NCI-H1417 treated with DMSO at 0.1 percent for 48 hours (cell line): ENCODE measurements at regions not wholly inside any gene's neighbourhood (a gene's known extent, or its start where the extent isn't known, plus 50 kb on each side); places are given as distances from the start of the nearest gene placed in this dataset.

Experiments used
- DNase-seq: peaks from one replicate; lab custom pipeline; 2025; lab: John Stamatoyannopoulos, UW

- no peak for DNase-seq
Measured at GRCh38 chr16:13291591-13292333, 390.4 kb downstream of the SHISA9 start.

GRCh38 chr16:13296206-13296605 lies 394.8 kb downstream of the SHISA9 start:
- no peak for DNase-seq

- DNase-seq, result no peak
Measured at GRCh38 chr16:13298666-13299065, 397.3 kb downstream of the SHISA9 start.

- DNase-seq, result no peak
Measured at GRCh38 chr16:13300066-13300840, 398.9 kb downstream of the SHISA9 start.

- no peak for DNase-seq
Measured at GRCh38 chr16:13305019-13305755, 403.8 kb downstream of the SHISA9 start.

GRCh38 chr16:13306161-13306995 lies 405.0 kb downstream of the SHISA9 start:
- DNase-seq, result no peak

- DNase-seq, result no peak
Measured at GRCh38 chr16:13307255-13307654, 405.9 kb downstream of the SHISA9 start.

GRCh38 chr16:13307851-13308250 lies 406.5 kb downstream of the SHISA9 start:
- DNase-seq, result no peak

GRCh38 chr16:13312063-13312462 lies 410.7 kb downstream of the SHISA9 start:
- DNase-seq, result no peak

GRCh38 chr16:13313351-13313750 lies 412.0 kb downstream of the SHISA9 start:
- no peak for DNase-seq

- DNase-seq, result no peak
Measured at GRCh38 chr16:13314633-13315032, 413.2 kb downstream of the SHISA9 start.

- no peak for DNase-seq
Measured at GRCh38 chr16:13315642-13316427, 414.4 kb downstream of the SHISA9 start.

- no peak for DNase-seq
Measured at GRCh38 chr16:13322336-13322735, 420.9 kb downstream of the SHISA9 start.

- DNase-seq, result no peak
Measured at GRCh38 chr16:13324851-13325250, 423.5 kb downstream of the SHISA9 start.

GRCh38 chr16:13325396-13325795 lies 424.0 kb downstream of the SHISA9 start:
- no peak for DNase-seq

- no peak for DNase-seq
Measured at GRCh38 chr16:13331918-13332317, 430.5 kb downstream of the SHISA9 start.

GRCh38 chr16:13332713-13333255 lies 431.4 kb downstream of the SHISA9 start:
- no peak for DNase-seq

- no peak for DNase-seq
Measured at GRCh38 chr16:13333336-13333735, 431.9 kb downstream of the SHISA9 start.

GRCh38 chr16:13335879-13336278 lies 434.5 kb downstream of the SHISA9 start:
- DNase-seq, result no peak

GRCh38 chr16:13336335-13336734 lies 434.9 kb downstream of the SHISA9 start:
- no peak for DNase-seq
